ENCODE measurements at regions not wholly inside any gene's neighbourhood (a gene's known extent, or its start where the extent isn't known, plus 50 kb on each side); places are given as distances from the start of the nearest gene placed in this dataset.

GRCh38 chr3:148319960-148320359 is 377.7 kb upstream of the AGTR1 start:
- Histone ChIP-seq H3K27ac (ENCODE audit: low read depth, low read length) (no peak overlapping the region), H3K36me3 (ENCODE audit: insufficient read depth, low read length) (no peaks in the 10 kb centered on the region), H3K27me3 (ENCODE audit: control insufficient read depth in 1 of 2, insufficient read depth in 2 of 2, low read length in 2 of 2) (no peaks in the 10 kb centered on the region), H3K9ac (ENCODE audit: low read length) (no peak overlapping the region), H3K9me3 (ENCODE audit: low read length) (no peaks in the 10 kb centered on the region), H3K4me1 (ENCODE audit: insufficient read depth, low read length) (no peaks in the 10 kb centered on the region), H3K4me3 (ENCODE audit: low read depth in 1 of 2, low read length in 2 of 2) (no peak overlapping the region)

- Histone ChIP-seq H3K4me3 (ENCODE audit: low read depth in 1 of 2, low read length in 2 of 2) (no peak overlapping the region), H3K9me3 (ENCODE audit: low read length) (no peaks in the 10 kb centered on the region), H3K27me3 (ENCODE audit: control insufficient read depth in 1 of 2, insufficient read depth in 2 of 2, low read length in 2 of 2) (no peaks in the 10 kb centered on the region), H3K27ac (ENCODE audit: low read depth, low read length) (no peak overlapping the region), H3K4me1 (ENCODE audit: insufficient read depth, low read length) (no peaks in the 10 kb centered on the region), H3K9ac (ENCODE audit: low read length) (no peak overlapping the region), H3K36me3 (ENCODE audit: insufficient read depth, low read length) (no peaks in the 10 kb centered on the region)
Measured at GRCh38 chr3:148329481-148330235, 368.0 kb upstream of the AGTR1 start.

- H3K27ac ChIP-seq (ENCODE audit: low read depth, low read length) = no peak overlapping the region
- H3K36me3 ChIP-seq (ENCODE audit: insufficient read depth, low read length) = no peaks in the 10 kb centered on the region
- no peak overlapping the region for H3K4me3 ChIP-seq (ENCODE audit: low read depth in 1 of 2, low read length in 2 of 2)
- H3K9me3 ChIP-seq (ENCODE audit: low read length) = no peaks in the 10 kb centered on the region
- no peak overlapping the region for H3K9ac ChIP-seq (ENCODE audit: low read length)
- H3K4me1 ChIP-seq (ENCODE audit: insufficient read depth, low read length) = no peaks in the 10 kb centered on the region
- H3K27me3 ChIP-seq (ENCODE audit: control insufficient read depth in 1 of 2, insufficient read depth in 2 of 2, low read length in 2 of 2) = no peaks in the 10 kb centered on the region
Measured at GRCh38 chr3:148330542-148330941, 367.2 kb upstream of the AGTR1 start.

GRCh38 chr3:148331081-148331846 is 366.4 kb upstream of the AGTR1 start:
- H3K4me3 ChIP-seq (ENCODE audit: low read depth in 1 of 2, low read length in 2 of 2) = no peak overlapping the region
- H3K36me3 ChIP-seq (ENCODE audit: insufficient read depth, low read length) = no peaks in the 10 kb centered on the region
- no peaks in the 10 kb centered on the region for H3K4me1 ChIP-seq (ENCODE audit: insufficient read depth, low read length)
- no peak overlapping the region for H3K9ac ChIP-seq (ENCODE audit: low read length)
- H3K27me3 ChIP-seq (ENCODE audit: control insufficient read depth in 1 of 2, insufficient read depth in 2 of 2, low read length in 2 of 2) = no peaks in the 10 kb centered on the region
- H3K27ac ChIP-seq (ENCODE audit: low read depth, low read length) = no peak overlapping the region
- no peaks in the 10 kb centered on the region for H3K9me3 ChIP-seq (ENCODE audit: low read length)

- no peaks in the 10 kb centered on the region for H3K4me1 ChIP-seq (ENCODE audit: insufficient read depth, low read length)
- H3K27ac ChIP-seq (ENCODE audit: low read depth, low read length) = no peak overlapping the region
- H3K9ac ChIP-seq (ENCODE audit: low read length) = no peak overlapping the region
- no peaks in the 10 kb centered on the region for H3K9me3 ChIP-seq (ENCODE audit: low read length)
- no peak overlapping the region for H3K4me3 ChIP-seq (ENCODE audit: low read depth in 1 of 2, low read length in 2 of 2)
- no peaks in the 10 kb centered on the region for H3K27me3 ChIP-seq (ENCODE audit: control insufficient read depth in 1 of 2, insufficient read depth in 2 of 2, low read length in 2 of 2)
- H3K36me3 ChIP-seq (ENCODE audit: insufficient read depth, low read length) = no peaks in the 10 kb centered on the region
Measured at GRCh38 chr3:148332509-148332908, 365.2 kb upstream of the AGTR1 start.

GRCh38 chr3:148333091-148333490 is 364.6 kb upstream of the AGTR1 start:
- H3K27me3 ChIP-seq (ENCODE audit: control insufficient read depth in 1 of 2, insufficient read depth in 2 of 2, low read length in 2 of 2) = no peaks in the 10 kb centered on the region
- H3K9ac ChIP-seq (ENCODE audit: low read length) = no peak overlapping the region
- no peaks in the 10 kb centered on the region for H3K36me3 ChIP-seq (ENCODE audit: insufficient read depth, low read length)
- no peak overlapping the region for H3K4me3 ChIP-seq (ENCODE audit: low read depth in 1 of 2, low read length in 2 of 2)
- no peaks in the 10 kb centered on the region for H3K4me1 ChIP-seq (ENCODE audit: insufficient read depth, low read length)
- H3K9me3 ChIP-seq (ENCODE audit: low read length) = no peaks in the 10 kb centered on the region
- no peak overlapping the region for H3K27ac ChIP-seq (ENCODE audit: low read depth, low read length)

GRCh38 chr3:148335612-148336011 is 362.1 kb upstream of the AGTR1 start:
- Histone ChIP-seq H3K36me3 (ENCODE audit: insufficient read depth, low read length) (no peaks in the 10 kb centered on the region), H3K9me3 (ENCODE audit: low read length) (no peaks in the 10 kb centered on the region), H3K27me3 (ENCODE audit: control insufficient read depth in 1 of 2, insufficient read depth in 2 of 2, low read length in 2 of 2) (no peaks in the 10 kb centered on the region), H3K4me1 (ENCODE audit: insufficient read depth, low read length) (no peaks in the 10 kb centered on the region), H3K4me3 (ENCODE audit: low read depth in 1 of 2, low read length in 2 of 2) (no peak overlapping the region), H3K9ac (ENCODE audit: low read length) (no peak overlapping the region), H3K27ac (ENCODE audit: low read depth, low read length) (no peak overlapping the region)

GRCh38 chr3:148343416-148343815 is 354.3 kb upstream of the AGTR1 start:
- no peaks in the 10 kb centered on the region for H3K36me3 ChIP-seq (ENCODE audit: insufficient read depth, low read length)
- no peaks in the 10 kb centered on the region for H3K27me3 ChIP-seq (ENCODE audit: control insufficient read depth in 1 of 2, insufficient read depth in 2 of 2, low read length in 2 of 2)
- no peak overlapping the region for H3K9ac ChIP-seq (ENCODE audit: low read length)
- no peak overlapping the region for H3K27ac ChIP-seq (ENCODE audit: low read depth, low read length)
- H3K4me1 ChIP-seq (ENCODE audit: insufficient read depth, low read length) = no peaks in the 10 kb centered on the region
- H3K4me3 ChIP-seq (ENCODE audit: low read depth in 1 of 2, low read length in 2 of 2) = no peak overlapping the region
- no peaks in the 10 kb centered on the region for H3K9me3 ChIP-seq (ENCODE audit: low read length)

GRCh38 chr3:148344521-148344920 is 353.2 kb upstream of the AGTR1 start:
- Histone ChIP-seq H3K9ac (ENCODE audit: low read length) (no peak overlapping the region), H3K9me3 (ENCODE audit: low read length) (no peaks in the 10 kb centered on the region), H3K4me3 (ENCODE audit: low read depth in 1 of 2, low read length in 2 of 2) (no peak overlapping the region), H3K4me1 (ENCODE audit: insufficient read depth, low read length) (no peaks in the 10 kb centered on the region), H3K27me3 (ENCODE audit: control insufficient read depth in 1 of 2, insufficient read depth in 2 of 2, low read length in 2 of 2) (no peaks in the 10 kb centered on the region), H3K36me3 (ENCODE audit: insufficient read depth, low read length) (no peaks in the 10 kb centered on the region), H3K27ac (ENCODE audit: low read depth, low read length) (no peak overlapping the region)

- no peak overlapping the region for H3K27ac ChIP-seq (ENCODE audit: low read depth, low read length)
- H3K9ac ChIP-seq (ENCODE audit: low read length) = no peak overlapping the region
- H3K4me1 ChIP-seq (ENCODE audit: insufficient read depth, low read length) = no peaks in the 10 kb centered on the region
- H3K36me3 ChIP-seq (ENCODE audit: insufficient read depth, low read length) = no peaks in the 10 kb centered on the region
- no peaks in the 10 kb centered on the region for H3K27me3 ChIP-seq (ENCODE audit: control insufficient read depth in 1 of 2, insufficient read depth in 2 of 2, low read length in 2 of 2)
- no peaks in the 10 kb centered on the region for H3K9me3 ChIP-seq (ENCODE audit: low read length)
- no peak overlapping the region for H3K4me3 ChIP-seq (ENCODE audit: low read depth in 1 of 2, low read length in 2 of 2)
Measured at GRCh38 chr3:148360051-148360450, 337.7 kb upstream of the AGTR1 start.

GRCh38 chr3:148366743-148367410 is 330.8 kb upstream of the AGTR1 start:
- Histone ChIP-seq H3K4me3 (ENCODE audit: low read depth in 1 of 2, low read length in 2 of 2) (no peak overlapping the region), H3K36me3 (ENCODE audit: insufficient read depth, low read length) (no peaks in the 10 kb centered on the region), H3K27ac (ENCODE audit: low read depth, low read length) (no peak overlapping the region), H3K9ac (ENCODE audit: low read length) (no peak overlapping the region), H3K27me3 (ENCODE audit: control insufficient read depth in 1 of 2, insufficient read depth in 2 of 2, low read length in 2 of 2) (no peaks in the 10 kb centered on the region), H3K4me1 (ENCODE audit: insufficient read depth, low read length) (no peaks in the 10 kb centered on the region), H3K9me3 (ENCODE audit: low read length) (no peaks in the 10 kb centered on the region)
